HEK293 (cell line): ENCODE measurements at regions not wholly inside any gene's neighbourhood (a gene's known extent, or its start where the extent isn't known, plus 50 kb on each side); places are given as distances from the start of the nearest gene placed in this dataset.

Source experiments
- CTCF ChIA-PET: fragments of 350-600 bp; formaldehyde crosslinking; extraction: SDS; loops from one replicate; lab custom pipeline; 2021; ENCODE audit warnings: antibody characterized with exemption; lab: Yijun Ruan, JAX
- POLR2A ChIA-PET: fragments of 300-600 bp; formaldehyde crosslinking; extraction: SDS; loops from one replicate; lab custom pipeline; 2020; ENCODE audit warnings: antibody characterized with exemption, inconsistent platforms; lab: Yijun Ruan, JAX
- H3K27ac ChIP-seq: fragments of 200-500 bp; sonication (Bioruptor generic); 2 replicates; pipeline ENCODE4 v1.5.1; 2014; ENCODE audit warnings: low read depth, low read length, control low read depth, inconsistent platforms; ENCODE audit errors: extremely low read depth
- H3K36me3 ChIP-seq, 2 experiments: fragments of 200-500 bp in 1 of 2; sonication (Bioruptor generic) in 1 of 2; 1 replicate in 1 of 2; 2 replicates in 1 of 2; pipeline ENCODE4 v1.5.1; 2014 to 2017; ENCODE audit warnings: inconsistent platforms in 2 of 2, low read length in 2 of 2; ENCODE audit not compliant: control insufficient read depth in 2 of 2, insufficient read depth in 1 of 2
- H3K4me1 ChIP-seq: fragments of 200-500 bp; sonication (Bioruptor generic); 2 replicates; pipeline ENCODE4 v1.5.1; 2014; ENCODE audit warnings: mild to moderate bottlenecking, low read length, inconsistent platforms; ENCODE audit not compliant: control insufficient read depth, insufficient read depth
- H3K4me3 ChIP-seq: 2 replicates; pipeline ENCODE4 v1.5.1; 2011; ENCODE audit warnings: low read depth, mild to moderate bottlenecking, control low read depth, low read length, moderate library complexity
- H3K9me3 ChIP-seq: fragments of 200-500 bp; sonication (Bioruptor generic); 2 replicates; pipeline ENCODE4 v1.5.1; 2014; ENCODE audit warnings: low read depth, low read length, inconsistent platforms; ENCODE audit not compliant: control insufficient read depth, insufficient read depth
- BCL11B ChIP-seq: fragments of 450-650 bp; formaldehyde crosslinking; IDR thresholded peaks from 2 replicates; pipeline ENCODE4 v1.5.1; 2016; ENCODE audit warnings: low read depth, missing biosample characterization, missing genetic modification characterization
- KLF10 ChIP-seq: fragments of 450-650 bp; IDR thresholded peaks from 2 replicates; pipeline ENCODE4 v1.5.1; 2018; ENCODE audit warnings: missing biosample characterization, mild to moderate bottlenecking, missing genetic modification characterization
- KLF9 ChIP-seq: fragments of 450-650 bp; formaldehyde crosslinking; IDR thresholded peaks from 2 replicates; pipeline ENCODE4 v1.5.1; 2016; ENCODE audit warnings: missing biosample characterization, missing genetic modification characterization, low read depth
- MYNN ChIP-seq: fragments of 450-650 bp; formaldehyde crosslinking; IDR thresholded peaks from 2 replicates; pipeline ENCODE4 v1.5.1; 2016; ENCODE audit warnings: missing biosample characterization, missing genetic modification characterization, borderline replicate concordance
- ZFHX2 ChIP-seq: fragments of 450-650 bp; formaldehyde crosslinking; conservative IDR thresholded peaks from 2 replicates; pipeline ENCODE4 v1.5.1; 2016; ENCODE audit warnings: missing biosample characterization, missing genetic modification characterization
- ZNF121 ChIP-seq: fragments of 450-650 bp; formaldehyde crosslinking; IDR thresholded peaks from 2 replicates; pipeline ENCODE4 v1.5.1; 2016; ENCODE audit warnings: missing biosample characterization, missing genetic modification characterization
- ZNF132 ChIP-seq: fragments of 450-650 bp; formaldehyde crosslinking; IDR thresholded peaks from 2 replicates; pipeline ENCODE4 v1.5.1; 2017; ENCODE audit warnings: missing biosample characterization, missing genetic modification characterization, borderline replicate concordance
- ZNF157 ChIP-seq: fragments of 450-650 bp; formaldehyde crosslinking; IDR thresholded peaks from 2 replicates; pipeline ENCODE4 v1.5.1; 2016; ENCODE audit warnings: missing biosample characterization, missing genetic modification characterization
- ZNF274 ChIP-seq, 2 experiments: fragments of 200-500 bp in 1 of 2; fragments of 450-650 bp in 1 of 2; sonication (Bioruptor generic) in 1 of 2; formaldehyde crosslinking in 1 of 2; IDR thresholded peaks; 2 replicates each; pipeline versions ENCODE4 v1.5.1 to v1.6.1; 2014 to 2016; ENCODE audit warnings: borderline replicate concordance in 1 of 2, inconsistent platforms in 1 of 2, low read length in 1 of 2, missing biosample characterization in 1 of 2, missing genetic modification characterization in 1 of 2
- ZNF561 ChIP-seq: fragments of 450-650 bp; IDR thresholded peaks from 2 replicates; pipeline ENCODE4 v1.5.1; 2018; ENCODE audit warnings: missing biosample characterization, missing genetic modification characterization, borderline replicate concordance
- ZNF596 ChIP-seq: fragments of 450-650 bp; IDR thresholded peaks from 2 replicates; pipeline ENCODE4 v1.5.0; 2018; ENCODE audit warnings: missing biosample characterization, mild to moderate bottlenecking, missing genetic modification characterization, moderate library complexity
- ZNF776 ChIP-seq: fragments of 450-650 bp; formaldehyde crosslinking; IDR thresholded peaks from 2 replicates; pipeline ENCODE4 v1.5.0; 2017; ENCODE audit warnings: missing biosample characterization, missing genetic modification characterization, borderline replicate concordance
- ZSCAN16 ChIP-seq: fragments of 450-650 bp; formaldehyde crosslinking; IDR thresholded peaks from 2 replicates; pipeline ENCODE4 v1.5.1; 2016; ENCODE audit warnings: missing biosample characterization, missing genetic modification characterization
- TF ChIP-seq, protein P1 (sequence below): fragments of 450-650 bp; formaldehyde crosslinking; conservative IDR thresholded peaks from 2 replicates; pipeline ENCODE4 v1.5.1; 2016; ENCODE audit warnings: low read depth, missing biosample characterization, missing genetic modification characterization
- TF ChIP-seq, protein P2 (sequence below): fragments of 450-650 bp; formaldehyde crosslinking; IDR thresholded peaks from 2 replicates; pipeline ENCODE4 v1.5.1; 2016; ENCODE audit warnings: missing biosample characterization, missing genetic modification characterization
- TF ChIP-seq, protein P3 (sequence below): IDR thresholded peaks from 2 replicates; pipeline ENCODE4 v1.6.1; 2011; ENCODE audit warnings: mild to moderate bottlenecking, low read depth, low read length, borderline replicate concordance
- TF ChIP-seq, protein P4 (sequence below): fragments of 450-650 bp; formaldehyde crosslinking; IDR thresholded peaks from 2 replicates; pipeline ENCODE4 v1.5.1; 2017; ENCODE audit warnings: missing biosample characterization, missing genetic modification characterization
- TF ChIP-seq, protein P5 (sequence below): fragments of 450-650 bp; formaldehyde crosslinking; optimal IDR thresholded peaks from 2 replicates; pipeline ENCODE3; 2016; ENCODE audit warnings: missing biosample characterization, mild to moderate bottlenecking, missing genetic modification characterization

DNA sequence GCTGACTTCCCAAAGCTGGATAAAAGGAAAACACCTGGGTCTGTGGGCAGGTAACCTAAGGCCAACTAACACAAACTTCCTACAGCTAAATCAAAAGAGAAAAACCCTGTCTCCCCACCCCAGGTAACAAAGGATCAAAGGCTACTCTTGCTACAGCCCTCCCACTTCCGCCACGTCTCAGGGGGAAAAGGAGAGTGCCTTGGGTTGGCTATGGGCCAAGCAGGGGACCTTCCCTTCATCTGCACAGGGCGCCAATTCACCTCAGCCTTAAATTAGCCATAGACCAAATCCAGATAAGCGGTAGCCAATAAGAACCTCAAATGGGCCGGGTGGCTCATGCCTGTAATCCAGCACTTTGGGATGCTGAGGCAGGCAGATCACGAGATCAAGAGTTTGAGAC, 69.1 kb upstream of the LANCL2 start:
- no peaks in the 10 kb centered on the region for H3K4me1 ChIP-seq
- no peak overlapping the region for H3K27ac ChIP-seq
- ChIA-PET POLR2A (interaction anchor here (0.6 kb wide), 1 partner anchor 400 kb away, joined by 5 read pairs; no protein-coding TSS in a partner anchor), CTCF (no interaction called here)
- no peaks in the 10 kb centered on the region for H3K9me3 ChIP-seq
- no peaks in the 10 kb centered on the region for H3K36me3 ChIP-seq
- H3K4me3 ChIP-seq = no peak overlapping the region
- TF ChIP-seq, protein P1, sequence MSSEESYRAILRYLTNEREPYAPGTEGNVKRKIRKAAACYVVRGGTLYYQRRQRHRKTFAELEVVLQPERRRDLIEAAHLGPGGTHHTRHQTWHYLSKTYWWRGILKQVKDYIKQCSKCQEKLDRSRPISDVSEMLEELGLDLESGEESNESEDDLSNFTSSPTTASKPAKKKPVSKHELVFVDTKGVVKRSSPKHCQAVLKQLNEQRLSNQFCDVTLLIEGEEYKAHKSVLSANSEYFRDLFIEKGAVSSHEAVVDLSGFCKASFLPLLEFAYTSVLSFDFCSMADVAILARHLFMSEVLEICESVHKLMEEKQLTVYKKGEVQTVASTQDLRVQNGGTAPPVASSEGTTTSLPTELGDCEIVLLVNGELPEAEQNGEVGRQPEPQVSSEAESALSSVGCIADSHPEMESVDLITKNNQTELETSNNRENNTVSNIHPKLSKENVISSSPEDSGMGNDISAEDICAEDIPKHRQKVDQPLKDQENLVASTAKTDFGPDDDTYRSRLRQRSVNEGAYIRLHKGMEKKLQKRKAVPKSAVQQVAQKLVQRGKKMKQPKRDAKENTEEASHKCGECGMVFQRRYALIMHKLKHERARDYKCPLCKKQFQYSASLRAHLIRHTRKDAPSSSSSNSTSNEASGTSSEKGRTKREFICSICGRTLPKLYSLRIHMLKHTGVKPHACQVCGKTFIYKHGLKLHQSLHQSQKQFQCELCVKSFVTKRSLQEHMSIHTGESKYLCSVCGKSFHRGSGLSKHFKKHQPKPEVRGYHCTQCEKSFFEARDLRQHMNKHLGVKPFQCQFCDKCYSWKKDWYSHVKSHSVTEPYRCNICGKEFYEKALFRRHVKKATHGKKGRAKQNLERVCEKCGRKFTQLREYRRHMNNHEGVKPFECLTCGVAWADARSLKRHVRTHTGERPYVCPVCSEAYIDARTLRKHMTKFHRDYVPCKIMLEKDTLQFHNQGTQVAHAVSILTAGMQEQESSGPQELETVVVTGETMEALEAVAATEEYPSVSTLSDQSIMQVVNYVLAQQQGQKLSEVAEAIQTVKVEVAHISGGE (tag by site-specific recombination) = no peak
- TF ChIP-seq KLF10 (no peak), ZNF121 (tag by site-specific recombination) (no peak), ZNF157 (tag by site-specific recombination) (no peak), ZNF776 (tag by site-specific recombination) (no peak), ZNF561 (no peak), ZNF274 (IDR thresholded peaks at IDR 0.05; ENCODE audit: low read length) (no peak), ZNF274 (tag by site-specific recombination; IDR thresholded peaks at IDR 0.05; ENCODE audit: borderline replicate concordance) (no peak), MYNN (no peak)
- TF ChIP-seq, protein P2, sequence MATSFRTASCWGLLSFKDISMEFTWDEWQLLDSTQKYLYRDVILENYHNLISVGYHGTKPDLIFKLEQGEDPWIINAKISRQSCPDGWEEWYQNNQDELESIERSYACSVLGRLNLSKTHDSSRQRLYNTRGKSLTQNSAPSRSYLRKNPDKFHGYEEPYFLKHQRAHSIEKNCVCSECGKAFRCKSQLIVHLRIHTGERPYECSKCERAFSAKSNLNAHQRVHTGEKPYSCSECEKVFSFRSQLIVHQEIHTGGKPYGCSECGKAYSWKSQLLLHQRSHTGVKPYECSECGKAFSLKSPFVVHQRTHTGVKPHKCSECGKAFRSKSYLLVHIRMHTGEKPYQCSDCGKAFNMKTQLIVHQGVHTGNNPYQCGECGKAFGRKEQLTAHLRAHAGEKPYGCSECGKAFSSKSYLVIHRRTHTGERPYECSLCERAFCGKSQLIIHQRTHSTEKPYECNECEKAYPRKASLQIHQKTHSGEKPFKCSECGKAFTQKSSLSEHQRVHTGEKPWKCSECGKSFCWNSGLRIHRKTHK (tag by site-specific recombination) = no peak
- TF ChIP-seq, protein P3, sequence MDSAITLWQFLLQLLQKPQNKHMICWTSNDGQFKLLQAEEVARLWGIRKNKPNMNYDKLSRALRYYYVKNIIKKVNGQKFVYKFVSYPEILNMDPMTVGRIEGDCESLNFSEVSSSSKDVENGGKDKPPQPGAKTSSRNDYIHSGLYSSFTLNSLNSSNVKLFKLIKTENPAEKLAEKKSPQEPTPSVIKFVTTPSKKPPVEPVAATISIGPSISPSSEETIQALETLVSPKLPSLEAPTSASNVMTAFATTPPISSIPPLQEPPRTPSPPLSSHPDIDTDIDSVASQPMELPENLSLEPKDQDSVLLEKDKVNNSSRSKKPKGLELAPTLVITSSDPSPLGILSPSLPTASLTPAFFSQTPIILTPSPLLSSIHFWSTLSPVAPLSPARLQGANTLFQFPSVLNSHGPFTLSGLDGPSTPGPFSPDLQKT = no peak
- TF ChIP-seq, protein P4, sequence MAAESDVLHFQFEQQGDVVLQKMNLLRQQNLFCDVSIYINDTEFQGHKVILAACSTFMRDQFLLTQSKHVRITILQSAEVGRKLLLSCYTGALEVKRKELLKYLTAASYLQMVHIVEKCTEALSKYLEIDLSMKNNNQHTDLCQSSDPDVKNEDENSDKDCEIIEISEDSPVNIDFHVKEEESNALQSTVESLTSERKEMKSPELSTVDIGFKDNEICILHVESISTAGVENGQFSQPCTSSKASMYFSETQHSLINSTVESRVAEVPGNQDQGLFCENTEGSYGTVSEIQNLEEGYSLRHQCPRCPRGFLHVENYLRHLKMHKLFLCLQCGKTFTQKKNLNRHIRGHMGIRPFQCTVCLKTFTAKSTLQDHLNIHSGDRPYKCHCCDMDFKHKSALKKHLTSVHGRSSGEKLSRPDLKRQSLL (tag by site-specific recombination) = no peak
- TF ChIP-seq, protein P5, sequence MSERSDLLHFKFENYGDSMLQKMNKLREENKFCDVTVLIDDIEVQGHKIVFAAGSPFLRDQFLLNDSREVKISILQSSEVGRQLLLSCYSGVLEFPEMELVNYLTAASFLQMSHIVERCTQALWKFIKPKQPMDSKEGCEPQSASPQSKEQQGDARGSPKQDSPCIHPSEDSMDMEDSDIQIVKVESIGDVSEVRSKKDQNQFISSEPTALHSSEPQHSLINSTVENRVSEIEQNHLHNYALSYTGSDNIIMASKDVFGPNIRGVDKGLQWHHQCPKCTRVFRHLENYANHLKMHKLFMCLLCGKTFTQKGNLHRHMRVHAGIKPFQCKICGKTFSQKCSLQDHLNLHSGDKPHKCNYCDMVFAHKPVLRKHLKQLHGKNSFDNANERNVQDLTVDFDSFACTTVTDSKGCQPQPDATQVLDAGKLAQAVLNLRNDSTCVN (tag by site-specific recombination) = no peak

DNA sequence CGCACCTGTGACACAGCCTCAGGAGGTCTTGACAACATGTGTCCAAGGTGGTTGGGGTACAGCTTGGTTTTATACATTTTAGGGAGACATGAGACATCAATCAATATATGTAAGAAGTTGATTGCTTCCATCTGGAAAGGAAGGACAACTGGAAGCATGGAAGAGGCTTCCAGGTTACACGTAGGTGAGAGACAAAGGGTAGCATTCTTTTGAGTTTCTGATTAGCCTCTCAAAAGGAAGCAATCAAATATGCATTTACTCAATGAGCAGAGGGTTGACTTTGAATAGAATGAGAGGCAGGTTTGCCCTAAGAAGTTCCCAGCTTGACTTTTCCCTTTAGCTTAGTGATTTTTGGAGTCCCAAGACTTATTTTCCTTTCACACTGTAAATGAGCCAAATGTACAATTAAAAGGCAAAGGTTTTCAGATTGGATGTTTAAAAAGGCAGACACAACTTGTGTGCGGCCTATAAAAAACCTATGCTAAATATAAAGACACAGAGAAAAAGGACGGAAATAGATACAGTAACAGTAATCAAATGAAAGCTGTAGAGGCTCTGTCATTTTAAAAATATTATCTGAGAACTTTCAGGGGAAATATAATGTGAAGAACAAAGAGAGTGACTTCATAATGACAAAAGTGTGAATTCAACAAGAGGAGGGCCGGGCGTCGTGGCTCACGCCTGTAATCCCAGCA, 65.7 kb upstream of the LANCL2 start:
- ChIA-PET POLR2A (no interaction called here), CTCF (no interaction called here)
- Histone ChIP-seq H3K36me3 (no peaks in the 10 kb centered on the region), H3K4me1 (no peaks in the 10 kb centered on the region), H3K9me3 (no peaks in the 10 kb centered on the region), H3K4me3 (no peak overlapping the region), H3K27ac (no peak overlapping the region)
- TF ChIP-seq, protein P3 = no peak
- no peak for TF ChIP-seq ZNF596 (tag by site-specific recombination)
- no peak for TF ChIP-seq ZSCAN16 (tag by site-specific recombination)
- TF ChIP-seq BCL11B = no peak
- TF ChIP-seq ZFHX2 (tag by site-specific recombination) = no peak
- no peak for TF ChIP-seq ZNF132
- TF ChIP-seq KLF9 (tag by site-specific recombination) = no peak
- TF ChIP-seq, protein P2 (tag by site-specific recombination) = no peak
